Suprapubic skin (tissue), 4 donors: ENCODE measurements at regions not wholly inside any gene's neighbourhood (a gene's known extent, or its start where the extent isn't known, plus 50 kb on each side); places are given as distances from the start of the nearest gene placed in this dataset.
"Not testable (repeated sequence)": the region's sequence is repeated elsewhere in the genome, so short reads cannot be mapped to it uniquely, and the experiment has no call there.

Source experiments
- DNase-seq, 2 donors: peaks; one replicate each; pipeline ENCODE4 v3.0.0-alpha.2; 2019; ENCODE audit warnings: low spot score in 2 of 2
- H3K27ac ChIP-seq: fragments of 200-600 bp; sonication (generic); one replicate; pipeline ENCODE4 v1.5.1; 2019
- H3K27me3 ChIP-seq: fragments of 200-600 bp; sonication (generic); one replicate; pipeline ENCODE4 v1.5.1; 2019
- H3K36me3 ChIP-seq: fragments of 200-600 bp; sonication (generic); one replicate; pipeline ENCODE4 v1.5.1; 2019
- H3K4me1 ChIP-seq: fragments of 200-600 bp; sonication (generic); one replicate; pipeline ENCODE4 v1.5.1; 2019
- H3K4me3 ChIP-seq: fragments of 200-600 bp; sonication (generic); one replicate; pipeline ENCODE4 v1.5.1; 2019; ENCODE audit warnings: mild to moderate bottlenecking
- H3K9me3 ChIP-seq: fragments of 200-600 bp; sonication (generic); one replicate; pipeline ENCODE4 v1.5.1; 2019
- CTCF ChIP-seq, 2 donors: fragments of 200-600 bp in 1 of 2; fragments of 450-650 bp in 1 of 2; sonication (generic) in 1 of 2; IDR thresholded peaks; one replicate each; pipeline ENCODE4 v1.5.1; 2016 to 2019; ENCODE audit warnings: antibody characterized with exemption in 2 of 2, mild to moderate bottlenecking in 1 of 2, moderate library complexity in 1 of 2
- EP300 ChIP-seq: sonication (generic); formaldehyde crosslinking; IDR thresholded peaks from one replicate; pipeline ENCODE4 v1.6.1; 2017; ENCODE audit warnings: antibody characterized with exemption
- POLR2A ChIP-seq, 2 donors: fragments of 450-650 bp; IDR thresholded peaks; one replicate each; pipeline ENCODE4 v1.6.1; 2017; ENCODE audit warnings: antibody characterized with exemption in 2 of 2, mild to moderate bottlenecking in 2 of 2, moderate library complexity in 2 of 2
- POLR2AphosphoS5 ChIP-seq, 3 donors: sonication (generic); formaldehyde crosslinking; IDR thresholded peaks; one replicate each; pipeline ENCODE4 v1.6.1; 2017; ENCODE audit warnings: antibody characterized with exemption in 3 of 3
- WGBS: methylation state at CpG from one replicate; pipeline ENCODE4 v1.1.5; 2018; 5-methylcytosine and 5-hydroxymethylcytosine counted together

- no peak overlapping the region for H3K4me3 ChIP-seq
- no peak overlapping the region for H3K27ac ChIP-seq
- no peaks in the 10 kb centered on the region for H3K9me3 ChIP-seq
- no peak for DNase-seq
- H3K4me1 ChIP-seq = no peaks in the 10 kb centered on the region
- no peaks in the 10 kb centered on the region for H3K27me3 ChIP-seq
- TF ChIP-seq CTCF (IDR thresholded peaks at IDR 0.05) (no peak), POLR2AphosphoS5 (IDR thresholded peaks at IDR 0.05) (no peak), POLR2A (IDR thresholded peaks at IDR 0.05) (no peak), EP300 (no peak)
- H3K36me3 ChIP-seq = no peaks in the 10 kb centered on the region
- WGBS = 77% methylated on average over 6 of the region's 6 CpGs
Observed at GRCh38 chr7:53238021-53238605, 202.7 kb downstream of the POM121L12 start.

- 69% methylated on average over 7 of the region's 7 CpGs for whole genome bisulfite sequencing
- not testable (repeated sequence) for DNase-seq, H3K4me3 ChIP-seq, H3K36me3 ChIP-seq, H3K9me3 ChIP-seq, H3K27ac ChIP-seq, H3K4me1 ChIP-seq, H3K27me3 ChIP-seq
Observed at GRCh38 chr7:53239151-53239550, 203.7 kb downstream of the POM121L12 start.

- TF ChIP-seq EP300 = no peak
- TF ChIP-seq POLR2AphosphoS5 (IDR thresholded peaks at IDR 0.05) = no peak
- TF ChIP-seq CTCF (IDR thresholded peaks at IDR 0.05) = no peak
- no peak for TF ChIP-seq POLR2A (IDR thresholded peaks at IDR 0.05)
Observed at GRCh38 chr7:53245721-53246120, 210.3 kb downstream of the POM121L12 start.

GRCh38 chr7:53246957-53247356 is 211.5 kb downstream of the POM121L12 start:
- Histone ChIP-seq H3K4me3 (no peak overlapping the region), H3K27ac (no peak overlapping the region), H3K36me3 (no peaks in the 10 kb centered on the region), H3K27me3 (no peaks in the 10 kb centered on the region), H3K9me3 (no peaks in the 10 kb centered on the region), H3K4me1 (no peaks in the 10 kb centered on the region)
- no peak for DNase-seq
- no peak for TF ChIP-seq POLR2AphosphoS5 (IDR thresholded peaks at IDR 0.05)
- TF ChIP-seq POLR2A (IDR thresholded peaks at IDR 0.05) = no peak
- no peak for TF ChIP-seq EP300
- no peak for TF ChIP-seq CTCF (IDR thresholded peaks at IDR 0.05)
- WGBS = 55% methylated on average over 1 of the region's 1 CpG

More at GRCh38 chr7:53245721-53246120, 210.3 kb downstream of the POM121L12 start:
- no peak for DNase-seq
- no peak overlapping the region for H3K4me3 ChIP-seq
- 73% methylated on average over 4 of the region's 4 CpGs for WGBS
- no peaks in the 10 kb centered on the region for H3K9me3 ChIP-seq
- no peaks in the 10 kb centered on the region for H3K36me3 ChIP-seq
- no peaks in the 10 kb centered on the region for H3K4me1 ChIP-seq
- H3K27ac ChIP-seq = no peak overlapping the region
- no peaks in the 10 kb centered on the region for H3K27me3 ChIP-seq

- 33% methylated on average over 1 of the region's 1 CpG for WGBS
- no peaks in the 10 kb centered on the region for H3K9me3 ChIP-seq
- no peak overlapping the region for H3K27ac ChIP-seq
- no peaks in the 10 kb centered on the region for H3K36me3 ChIP-seq
- no peak for DNase-seq
- no peaks in the 10 kb centered on the region for H3K27me3 ChIP-seq
- no peak overlapping the region for H3K4me3 ChIP-seq
- TF ChIP-seq POLR2A (IDR thresholded peaks at IDR 0.05) (no peak), CTCF (IDR thresholded peaks at IDR 0.05) (no peak), POLR2AphosphoS5 (IDR thresholded peaks at IDR 0.05) (no peak), EP300 (no peak)
- no peaks in the 10 kb centered on the region for H3K4me1 ChIP-seq
Observed at GRCh38 chr7:53252539-53252938, 217.1 kb downstream of the POM121L12 start.

- 54% methylated on average over 4 of the region's 4 CpGs for WGBS
- DNase-seq = no peak
- Histone ChIP-seq H3K4me3 (no peak overlapping the region), H3K36me3 (no peaks in the 10 kb centered on the region), H3K4me1 (no peaks in the 10 kb centered on the region), H3K27me3 (no peaks in the 10 kb centered on the region), H3K9me3 (no peaks in the 10 kb centered on the region), H3K27ac (no peak overlapping the region)
- TF ChIP-seq EP300 (no peak), POLR2A (IDR thresholded peaks at IDR 0.05) (no peak), CTCF (IDR thresholded peaks at IDR 0.05) (no peak), POLR2AphosphoS5 (IDR thresholded peaks at IDR 0.05) (no peak)
Observed at GRCh38 chr7:53272081-53272480, 236.6 kb downstream of the POM121L12 start.
